T47D (cell line): ENCODE measurements at regions not wholly inside any gene's neighbourhood (a gene's known extent, or its start where the extent isn't known, plus 50 kb on each side); places are given as distances from the start of the nearest gene placed in this dataset.
A peak's percentile ranks its signal among the peaks of the same experiment; 100 is the strongest.

ENCODE experiments used
- DNase-seq, 2 experiments: peaks; one replicate each; pipeline versions ENCODE4 v3.0.0 to v3.0.0-alpha.2; 2011 to 2012; ENCODE audit warnings: low read depth in 1 of 2, low spot score in 1 of 2
- JUND ChIP-seq: IDR thresholded peaks from 2 replicates; pipeline ENCODE4 v1.6.1; 2012; ENCODE audit warnings: low read depth
- in situ Hi-C: cut with HindIII; loops from 2 replicates; pipeline ENCODE4 v1.10.0; 2016; ENCODE audit warnings: low sequenced_read_pairs, low pct_unique_long_range_greater_than_20kb

- TF ChIP-seq JUND, result no peak
- in situ Hi-C loops, result no loop called here
- DNase-seq, result no peak
Measured at GRCh38 chr1:80248886-80249285, 1242.4 kb upstream of the ADGRL4 start.

- no peak for DNase-seq
- no peak for TF ChIP-seq JUND
- in situ Hi-C loops, result no loop called here
Measured at GRCh38 chr1:80245813-80246212, 1239.3 kb upstream of the ADGRL4 start.

GRCh38 chr1:80244372-80244771 is 1237.8 kb upstream of the ADGRL4 start:
- DNase-seq, result no peak
- TF ChIP-seq JUND, result no peak
- in situ Hi-C loops, result no loop called here

- no peak for TF ChIP-seq JUND
- DNase-seq, result no peak
- in situ Hi-C loops, result no loop called here
Measured at GRCh38 chr1:80241566-80241965, 1235.0 kb upstream of the ADGRL4 start.

- in situ Hi-C loops, result no loop called here
- TF ChIP-seq JUND, result no peak
- DNase-seq, result no peak
Measured at GRCh38 chr1:80225510-80225909, 1219.0 kb upstream of the ADGRL4 start.

- in situ Hi-C loops, result no loop called here
- DNase-seq, result no peak
- no peak for TF ChIP-seq JUND
Measured at GRCh38 chr1:80221319-80221718, 1214.8 kb upstream of the ADGRL4 start.

- TF ChIP-seq JUND, result no peak
- DNase-seq, result peak in 1 of 2 experiments; percentile 67
- in situ Hi-C loops, result no loop called here
Measured at GRCh38 chr1:80218112-80218511, 1211.6 kb upstream of the ADGRL4 start.

GRCh38 chr1:80217377-80217986 is 1211.0 kb upstream of the ADGRL4 start:
- TF ChIP-seq JUND, result no peak
- DNase-seq, result peak; percentile 3 to 74
- in situ Hi-C loops, result no loop called here

GRCh38 chr1:80214888-80215540 is 1208.5 kb upstream of the ADGRL4 start:
- no peak for DNase-seq
- in situ Hi-C loops, result no loop called here
- TF ChIP-seq JUND, result no peak

- no peak for DNase-seq
- in situ Hi-C loops, result no loop called here
- TF ChIP-seq JUND, result no peak
Measured at GRCh38 chr1:80212948-80213347, 1206.4 kb upstream of the ADGRL4 start.

GRCh38 chr1:80211691-80212380 is 1205.3 kb upstream of the ADGRL4 start:
- no peak for TF ChIP-seq JUND
- in situ Hi-C loops, result no loop called here
- DNase-seq, result no peak

GRCh38 chr1:80202118-80202517 is 1195.6 kb upstream of the ADGRL4 start:
- DNase-seq, result no peak
- in situ Hi-C loops, result no loop called here

GRCh38 chr1:80194221-80194620 is 1187.7 kb upstream of the ADGRL4 start:
- in situ Hi-C loops, result no loop called here
- no peak for DNase-seq
- TF ChIP-seq JUND, result no peak

More at GRCh38 chr1:80202118-80202517, 1195.6 kb upstream of the ADGRL4 start:
- TF ChIP-seq JUND, result no peak

- in situ Hi-C loops, result no loop called here
- DNase-seq, result no peak
- no peak for TF ChIP-seq JUND
Measured at GRCh38 chr1:80181418-80181817, 1174.9 kb upstream of the ADGRL4 start.
